SK-N-SH (cell line): ENCODE measurements at regions not wholly inside any gene's neighbourhood (a gene's known extent, or its start where the extent isn't known, plus 50 kb on each side); places are given as distances from the start of the nearest gene placed in this dataset.

ENCODE experiments used
- CTCF ChIA-PET: fragments of 300-600, 350-600 bp; formaldehyde crosslinking; extraction: SDS; loops from one replicate; lab custom pipeline; 2021; lab: Yijun Ruan, JAX
- POLR2A ChIA-PET: fragments of 350-600 bp; sonication (Branson Sonifier 250); formaldehyde crosslinking; extraction: SDS; loops from one replicate; lab custom pipeline; 2020; ENCODE audit warnings: antibody characterized with exemption, inconsistent platforms; lab: Yijun Ruan, JAX
- DNase-seq: peaks from one replicate; pipeline ENCODE4 v3.0.0; 2012
- H2AFZ ChIP-seq: fragments of 200-600 bp; sonication (generic); 2 replicates; pipeline ENCODE4 v1.8.1; 2016; ENCODE audit warnings: antibody characterized with exemption, mild to moderate bottlenecking, low read depth
- H3F3A ChIP-seq: fragments of 200-600 bp; sonication (generic); replicated peaks from 2 replicates; pipeline ENCODE3; 2016; ENCODE audit warnings: antibody characterized with exemption, mild to moderate bottlenecking; ENCODE audit not compliant: insufficient read depth
- H3K27ac ChIP-seq, 2 experiments: fragments of 200-500 bp in 1 of 2; fragments of 200-600 bp in 1 of 2; sonication (Bioruptor generic) in 1 of 2; sonication (generic), shearing (Covaris generic) in 1 of 2; 2 replicates each; pipeline versions ENCODE4 v1.5.1 to v1.6.1; 2014 to 2016; ENCODE audit warnings: low read depth in 2 of 2, inconsistent platforms in 1 of 2, low read length in 1 of 2, mild to moderate bottlenecking in 1 of 2, mixed read lengths in 1 of 2
- H3K27me3 ChIP-seq: fragments of 200-600 bp; sonication (generic), shearing (Covaris generic); 2 replicates; pipeline ENCODE4 v1.6.1; 2016; ENCODE audit warnings: mixed run types; ENCODE audit not compliant: insufficient read depth
- H3K36me3 ChIP-seq, 2 experiments: fragments of 200-500 bp in 1 of 2; fragments of 200-600 bp in 1 of 2; sonication (Bioruptor generic) in 1 of 2; sonication (generic) in 1 of 2; replicated peaks in 1 of 2; 2 replicates each; pipeline versions ENCODE3 to v1.5.1; 2014 to 2016; ENCODE audit warnings: low read length in 1 of 2, mild to moderate bottlenecking in 1 of 2; ENCODE audit not compliant: insufficient read depth in 2 of 2, control insufficient read depth in 1 of 2
- H3K4me1 ChIP-seq, 2 experiments: fragments of 200-500 bp in 1 of 2; fragments of 200-600 bp in 1 of 2; sonication (Bioruptor generic) in 1 of 2; sonication (generic), shearing (Covaris generic) in 1 of 2; 2 replicates each; pipeline versions ENCODE4 v1.5.1 to v1.6.1; 2014 to 2016; ENCODE audit warnings: low read depth in 1 of 2, low read length in 1 of 2, mixed run types in 1 of 2; ENCODE audit not compliant: insufficient read depth in 2 of 2, control insufficient read depth in 1 of 2
- H3K4me2 ChIP-seq: fragments of 200-600 bp; sonication (generic), shearing (Covaris generic); 2 replicates; pipeline ENCODE4 v1.6.1; 2017; ENCODE audit warnings: mixed run types
- H3K4me3 ChIP-seq, 2 experiments: fragments of 200-500 bp in 1 of 2; fragments of 200-600 bp in 1 of 2; sonication (Bioruptor generic) in 1 of 2; sonication (generic), shearing (Covaris generic) in 1 of 2; 2 replicates each; pipeline versions ENCODE4 v1.5.1 to v1.8.1; 2014 to 2016; ENCODE audit warnings: low read depth in 2 of 2, inconsistent platforms in 1 of 2, low read length in 1 of 2, mild to moderate bottlenecking in 1 of 2, mixed read lengths in 1 of 2, moderate library complexity in 1 of 2
- H3K79me2 ChIP-seq: fragments of 200-600 bp; sonication (generic); 2 replicates; pipeline ENCODE4 v1.8.1; 2017; ENCODE audit warnings: mild to moderate bottlenecking; ENCODE audit not compliant: insufficient read depth
- H3K9ac ChIP-seq: fragments of 200-600 bp; sonication (generic); 2 replicates; pipeline ENCODE4 v1.6.1; 2017; ENCODE audit warnings: mixed run types
- H3K9me2 ChIP-seq: fragments of 200-600 bp; sonication (generic); 2 replicates; pipeline ENCODE4 v1.6.1; 2017; ENCODE audit warnings: mixed run types
- H3K9me3 ChIP-seq: fragments of 200-600 bp; sonication (generic); 2 replicates; pipeline ENCODE4 v1.6.1; 2017; ENCODE audit warnings: mixed run types, mild to moderate bottlenecking, moderate library complexity
- H4K20me1 ChIP-seq: fragments of 200-600 bp; sonication (generic); 2 replicates; pipeline ENCODE4 v1.6.1; 2017; ENCODE audit warnings: mild to moderate bottlenecking, mixed run types; ENCODE audit not compliant: insufficient read depth
- CTCF ChIP-seq: fragments of 200-600 bp; sonication (generic); IDR thresholded peaks from 2 replicates; pipeline ENCODE4 v1.6.1; 2017; ENCODE audit warnings: antibody characterized with exemption, mild to moderate bottlenecking, moderate library complexity
- ELF1 ChIP-seq: IDR thresholded peaks from 2 replicates; pipeline ENCODE4 v1.4.0; 2012
- EP300 ChIP-seq, 2 experiments: IDR thresholded peaks; 2 replicates each; pipeline versions ENCODE4 v1.4.0 to v1.6.1; 2012; ENCODE audit warnings: borderline replicate concordance in 1 of 2, low read depth in 1 of 2, low read length in 1 of 2
- FOSL2 ChIP-seq: IDR thresholded peaks from 2 replicates; pipeline ENCODE4 v1.4.0; 2012; ENCODE audit warnings: low read depth, mild to moderate bottlenecking, moderate library complexity, borderline replicate concordance
- FOXJ3 ChIP-seq: sonication (generic); formaldehyde crosslinking; IDR thresholded peaks from 2 replicates; pipeline ENCODE4 v1.5.1; 2020; ENCODE audit warnings: mild to moderate bottlenecking, missing genetic modification reagents
- GABPA ChIP-seq: IDR thresholded peaks from 2 replicates; pipeline ENCODE4 v1.4.0; 2012; ENCODE audit warnings: low read depth, mild to moderate bottlenecking
- IRF3 ChIP-seq: fragments of 150-350 bp; IDR thresholded peaks from 2 replicates; pipeline ENCODE4 v1.6.1; 2016; ENCODE audit warnings: mild to moderate bottlenecking, low read depth, low read length
- JUND ChIP-seq: IDR thresholded peaks from 2 replicates; pipeline ENCODE4 v1.4.0; 2012
- MEF2A ChIP-seq: IDR thresholded peaks from 2 replicates; pipeline ENCODE4 v1.4.0; 2012; ENCODE audit warnings: low read depth, borderline replicate concordance
- MXI1 ChIP-seq: IDR thresholded peaks from 2 replicates; pipeline ENCODE4 v1.6.1; 2012; ENCODE audit warnings: mild to moderate bottlenecking, low read depth, low read length, improper control_type of control experiment
- PBX3 ChIP-seq: IDR thresholded peaks from 2 replicates; pipeline ENCODE4; 2012
- RCOR1 ChIP-seq: fragments of 150-350 bp; IDR thresholded peaks from 2 replicates; pipeline ENCODE4 v1.6.1; 2017; ENCODE audit warnings: antibody characterized with exemption, low read length
- REST ChIP-seq: IDR thresholded peaks from 2 replicates; pipeline ENCODE4 v1.6.1; 2012; ENCODE audit warnings: mild to moderate bottlenecking, low read depth, low read length, moderate library complexity
- TCF12 ChIP-seq: IDR thresholded peaks from 2 replicates; pipeline ENCODE4 v1.4.0; 2012
- WGBS: methylation state at CpG from one replicate; pipeline ENCODE4 v1.1.6; 2017; ENCODE audit warnings: low lambda C conversion rate; 5-methylcytosine and 5-hydroxymethylcytosine counted together

- Histone ChIP-seq H3K27ac (no peak overlapping the region), H3K4me2 (no peak overlapping the region), H3K9me2 (no peaks in the 10 kb centered on the region), H3K79me2 (no peaks in the 10 kb centered on the region), H3K27me3 (peaks cover 9% of the 10 kb centered on the region; the same call in 1 of the 2 replicates), H3K36me3 (no peaks in the 10 kb centered on the region), H3K9me3 (no peaks in the 10 kb centered on the region), H3K9ac (no peak overlapping the region), H2AFZ (no peak overlapping the region), H3K4me1 (no peaks in the 10 kb centered on the region), H3K4me3 (no peak overlapping the region), H4K20me1 (no peaks in the 10 kb centered on the region), H3F3A (no peaks in the 10 kb centered on the region)
- 57% methylated on average over 6 of the region's 6 CpGs for WGBS
- no peak for DNase-seq
- ChIA-PET CTCF (no interaction called here), POLR2A (no interaction called here)
- TF ChIP-seq JUND, result no peak
- TF ChIP-seq REST, result no peak
- TF ChIP-seq TCF12, result no peak
- TF ChIP-seq ELF1, result no peak
- no peak for TF ChIP-seq MXI1
- no peak for TF ChIP-seq MEF2A
- TF ChIP-seq FOSL2, result no peak
- no peak for TF ChIP-seq IRF3
- no peak for TF ChIP-seq GABPA
- no peak for TF ChIP-seq FOXJ3 (CRISPR knock-in tag)
- TF ChIP-seq PBX3, result no peak
- no peak for TF ChIP-seq EP300 (IDR thresholded peaks at IDR 0.05; ENCODE audit: borderline replicate concordance in 1 of 2, low read depth in 1 of 2, low read length in 1 of 2)
These were observed 79.2 kb upstream of the ACSL4 start for GRCh38 chrX:109812236-109812635.

GRCh38 chrX:109813236-109813635 lies 80.2 kb upstream of the ACSL4 start:
- Histone ChIP-seq H3K9me2 (no peaks in the 10 kb centered on the region), H3K4me3 (no peak overlapping the region), H3K9ac (no peak overlapping the region), H3K4me2 (no peak overlapping the region), H3K9me3 (no peaks in the 10 kb centered on the region), H4K20me1 (no peaks in the 10 kb centered on the region), H3K36me3 (no peaks in the 10 kb centered on the region), H3K4me1 (no peaks in the 10 kb centered on the region), H3K79me2 (no peaks in the 10 kb centered on the region), H3F3A (no peaks in the 10 kb centered on the region), H3K27ac (no peak overlapping the region), H2AFZ (no peak overlapping the region), H3K27me3 (peaks cover 9% of the 10 kb centered on the region; the same call in 1 of the 2 replicates)
- DNase-seq, result no peak
- TF ChIP-seq GABPA, result no peak
- TF ChIP-seq EP300 (IDR thresholded peaks at IDR 0.05; ENCODE audit: borderline replicate concordance in 1 of 2, low read depth in 1 of 2, low read length in 1 of 2), result no peak
- TF ChIP-seq CTCF, result no peak
- TF ChIP-seq JUND, result no peak
- TF ChIP-seq RCOR1, result no peak
- POLR2A ChIA-PET, result no interaction called here
- CTCF ChIA-PET, result no interaction called here
